NCI-H2081 (cell line): ENCODE measurements at regions not wholly inside any gene's neighbourhood (a gene's known extent, or its start where the extent isn't known, plus 50 kb on each side); places are given as distances from the start of the nearest gene placed in this dataset.

Source experiments
- DNase-seq, 2 experiments: peaks; one replicate each; lab custom pipeline; 2025; lab: John Stamatoyannopoulos, UW

- no peak for DNase-seq
Observed at GRCh38 chr9:75410405-75410804, 322.1 kb downstream of the OSTF1 start.

- DNase-seq = no peak
Observed at GRCh38 chr9:75414371-75415160, 326.3 kb downstream of the OSTF1 start.

GRCh38 chr9:75417471-75417870, 329.2 kb downstream of the OSTF1 start:
- no peak for DNase-seq

- DNase-seq = no peak
Observed at GRCh38 chr9:75418518-75418917, 330.2 kb downstream of the OSTF1 start.

GRCh38 chr9:75422944-75423522, 334.7 kb downstream of the OSTF1 start:
- no peak for DNase-seq

GRCh38 chr9:75429531-75430475, 341.5 kb downstream of the OSTF1 start:
- DNase-seq = no peak

- DNase-seq = no peak
Observed at GRCh38 chr9:75431375-75431774, 343.1 kb downstream of the OSTF1 start.

GRCh38 chr9:75432386-75432785, 344.1 kb downstream of the OSTF1 start:
- no peak for DNase-seq

GRCh38 chr9:75432888-75433287, 344.6 kb downstream of the OSTF1 start:
- no peak for DNase-seq

- no peak for DNase-seq
Observed at GRCh38 chr9:75438716-75439115, 350.4 kb downstream of the OSTF1 start.

- no peak for DNase-seq
Observed at GRCh38 chr9:75440914-75441313, 352.6 kb downstream of the OSTF1 start.

- DNase-seq = no peak
Observed at GRCh38 chr9:75445144-75445543, 356.8 kb downstream of the OSTF1 start.

- no peak for DNase-seq
Observed at GRCh38 chr9:75447281-75447680, 359.0 kb downstream of the OSTF1 start.

GRCh38 chr9:75448281-75448680, 360.0 kb downstream of the OSTF1 start:
- no peak for DNase-seq

GRCh38 chr9:75448955-75449354, 360.6 kb downstream of the OSTF1 start:
- DNase-seq = no peak

GRCh38 chr9:75451045-75451444, 362.7 kb downstream of the OSTF1 start:
- no peak for DNase-seq

GRCh38 chr9:75451505-75451904, 363.2 kb downstream of the OSTF1 start:
- peak in 1 of 2 experiments; percentile 22 for DNase-seq

GRCh38 chr9:75452512-75452911, 364.2 kb downstream of the OSTF1 start:
- DNase-seq = no peak

GRCh38 chr9:75454043-75454442, 365.7 kb downstream of the OSTF1 start:
- DNase-seq = no peak

- no peak for DNase-seq
Observed at GRCh38 chr9:75454891-75455290, 366.6 kb downstream of the OSTF1 start.

GRCh38 chr9:75455444-75455921, 367.2 kb downstream of the OSTF1 start:
- DNase-seq = no peak

GRCh38 chr9:75456698-75457097, 368.4 kb downstream of the OSTF1 start:
- no peak for DNase-seq
